ENCODE measurements at regions not wholly inside any gene's neighbourhood (a gene's known extent, or its start where the extent isn't known, plus 50 kb on each side); places are given as distances from the start of the nearest gene placed in this dataset.

GRCh38 chr1:235025422-235025984 lies 103.1 kb downstream of the TOMM20 start:
- no peak for ATAC-seq
- DNase-seq: no peak
- Histone ChIP-seq H3K9me3 (no peaks in the 10 kb centered on the region), H3K27me3 (no peaks in the 10 kb centered on the region), H3K4me1 (peaks cover 0 to 19% (median 5%) of the 10 kb centered on the region in 9 donors), H3K27ac (peak overlapping the region in 1 of 10 donors; percentile 54), H3K36me3 (no peaks in the 10 kb centered on the region), H3K4me3 (no peak overlapping the region)
- intact Hi-C loops (cut with DNase I): no loop called here
- 96% methylated on average over 5 of the region's 5 CpGs for WGBS, 2 donors
- TF ChIP-seq CTCF (IDR thresholded peaks at IDR 0.05): no peak

GRCh38 chr1:235024711-235025421 lies 103.8 kb downstream of the TOMM20 start:
- DNase-seq: no peak
- WGBS, 2 donors: 80 to 82% methylated on average over 7 of the region's 7 CpGs

GRCh38 chr1:235023711-235024439 lies 104.8 kb downstream of the TOMM20 start:
- H3K27ac ChIP-seq: peak overlapping the region in 3 of 10 donors; percentile 23 to 58 (median 54)
- WGBS, 2 donors: 91 to 92% methylated on average over 10 of the region's 10 CpGs
- intact Hi-C loops (cut with DNase I): no loop called here

More at GRCh38 chr1:235024711-235025421, 103.8 kb downstream of the TOMM20 start:
- TF ChIP-seq CTCF (IDR thresholded peaks at IDR 0.05): no peak
- Histone ChIP-seq H3K4me1 (peaks cover 0 to 19% (median 5%) of the 10 kb centered on the region in 9 donors), H3K27me3 (no peaks in the 10 kb centered on the region), H3K9me3 (no peaks in the 10 kb centered on the region), H3K4me3 (no peak overlapping the region), H3K27ac (peak overlapping the region in 4 of 10 donors; percentile 23 to 58 (median 40)), H3K36me3 (no peaks in the 10 kb centered on the region)
- intact Hi-C loops (cut with DNase I): no loop called here
- peak in 1 of 8 donors; percentile 40 for ATAC-seq

More at GRCh38 chr1:235023711-235024439, 104.8 kb downstream of the TOMM20 start:
- ATAC-seq: no peak
- no peaks in the 10 kb centered on the region for H3K36me3 ChIP-seq
- peaks cover 0 to 19% (median 5%) of the 10 kb centered on the region in 9 donors for H3K4me1 ChIP-seq
- no peaks in the 10 kb centered on the region for H3K27me3 ChIP-seq
- H3K4me3 ChIP-seq: no peak overlapping the region
- no peak for TF ChIP-seq CTCF (IDR thresholded peaks at IDR 0.05)
- no peak for DNase-seq
- no peaks in the 10 kb centered on the region for H3K9me3 ChIP-seq

Data from heart right ventricle (tissue), 16 donors.